Right forelimb (tissue), 1 donor: ENCODE measurements at regions not wholly inside any gene's neighbourhood (a gene's known extent, or its start where the extent isn't known, plus 50 kb on each side); places are given as distances from the start of the nearest gene placed in this dataset.

Experiments
- DNase-seq: peaks from one replicate; pipeline ENCODE4 v3.0.0-alpha.2; 2018

- DNase-seq = no peak
Measured at GRCh38 chr6:95244751-95245150, 332.6 kb upstream of the MANEA start.

- DNase-seq = no peak
Measured at GRCh38 chr6:95248499-95248898, 328.8 kb upstream of the MANEA start.

GRCh38 chr6:95249175-95249574 lies 328.2 kb upstream of the MANEA start:
- DNase-seq = no peak

- DNase-seq = no peak
Measured at GRCh38 chr6:95249661-95250060, 327.7 kb upstream of the MANEA start.

GRCh38 chr6:95263840-95264239 lies 313.5 kb upstream of the MANEA start:
- DNase-seq = no peak

- DNase-seq = no peak
Measured at GRCh38 chr6:95266537-95267258, 310.6 kb upstream of the MANEA start.

GRCh38 chr6:95274686-95275235 lies 302.6 kb upstream of the MANEA start:
- DNase-seq = no peak

- no peak for DNase-seq
Measured at GRCh38 chr6:95279616-95280015, 297.7 kb upstream of the MANEA start.

GRCh38 chr6:95280686-95281273 lies 296.6 kb upstream of the MANEA start:
- no peak for DNase-seq

GRCh38 chr6:95285881-95286280 lies 291.5 kb upstream of the MANEA start:
- no peak for DNase-seq

- DNase-seq = peak; percentile 43
Measured at GRCh38 chr6:95286874-95287273, 290.5 kb upstream of the MANEA start.

- no peak for DNase-seq
Measured at GRCh38 chr6:95288251-95288650, 289.1 kb upstream of the MANEA start.

- DNase-seq = no peak
Measured at GRCh38 chr6:95292011-95292410, 285.3 kb upstream of the MANEA start.

- no peak for DNase-seq
Measured at GRCh38 chr6:95293257-95293656, 284.1 kb upstream of the MANEA start.

GRCh38 chr6:95294043-95294442 lies 283.3 kb upstream of the MANEA start:
- DNase-seq = no peak

GRCh38 chr6:95309545-95309944 lies 267.8 kb upstream of the MANEA start:
- no peak for DNase-seq

GRCh38 chr6:95318137-95318536 lies 259.2 kb upstream of the MANEA start:
- DNase-seq = no peak

- DNase-seq = no peak
Measured at GRCh38 chr6:95321126-95321525, 256.2 kb upstream of the MANEA start.

- no peak for DNase-seq
Measured at GRCh38 chr6:95325916-95326315, 251.4 kb upstream of the MANEA start.

GRCh38 chr6:95328231-95328630 lies 249.1 kb upstream of the MANEA start:
- DNase-seq = no peak

GRCh38 chr6:95352064-95352795 lies 225.1 kb upstream of the MANEA start:
- no peak for DNase-seq

GRCh38 chr6:95354551-95354950 lies 222.8 kb upstream of the MANEA start:
- no peak for DNase-seq

GRCh38 chr6:95357380-95358020 lies 219.8 kb upstream of the MANEA start:
- DNase-seq = no peak
